DOHH2 (cell line): ENCODE measurements at regions not wholly inside any gene's neighbourhood (a gene's known extent, or its start where the extent isn't known, plus 50 kb on each side); places are given as distances from the start of the nearest gene placed in this dataset.

Source experiments
- H3F3A ChIP-seq: fragments of 200-600 bp; sonication (generic), shearing (Covaris generic); 2 replicates; pipeline ENCODE4 v1.6.0; 2016; ENCODE audit warnings: antibody characterized with exemption, mild to moderate bottlenecking; ENCODE audit not compliant: control insufficient read depth, insufficient read depth
- H3K27ac ChIP-seq: fragments of 200-600 bp; sonication (generic); 2 replicates; pipeline ENCODE4 v1.5.1; 2014; ENCODE audit warnings: low read depth, mild to moderate bottlenecking, low read length, moderate library complexity
- H3K27me3 ChIP-seq: fragments of 200-600 bp; sonication (generic); 2 replicates; pipeline ENCODE4 v1.6.1; 2014; ENCODE audit warnings: mild to moderate bottlenecking, low read length, mixed read lengths; ENCODE audit not compliant: control insufficient read depth
- H3K36me3 ChIP-seq: fragments of 200-600 bp; sonication (generic); 2 replicates; pipeline ENCODE4 v1.6.1; 2014; ENCODE audit warnings: mild to moderate bottlenecking, low read length, moderate library complexity, mixed read lengths; ENCODE audit not compliant: control insufficient read depth
- H3K4me1 ChIP-seq: fragments of 200-600 bp; sonication (generic); 2 replicates; pipeline ENCODE4 v1.6.1; 2014; ENCODE audit warnings: mild to moderate bottlenecking, low read length, mixed read lengths; ENCODE audit not compliant: control insufficient read depth
- H3K4me2 ChIP-seq: fragments of 200-600 bp; sonication (generic); 2 replicates; pipeline ENCODE4 v1.6.0; 2014; ENCODE audit warnings: mild to moderate bottlenecking, low read length, moderate library complexity
- H3K4me3 ChIP-seq: fragments of 200-600 bp; sonication (generic); 2 replicates; pipeline ENCODE4 v1.5.1; 2014; ENCODE audit warnings: mild to moderate bottlenecking, low read length, mixed read lengths
- H3K79me2 ChIP-seq: fragments of 200-600 bp; sonication (generic); 2 replicates; pipeline ENCODE4 v1.6.1; 2014; ENCODE audit warnings: mild to moderate bottlenecking, low read length, mixed read lengths; ENCODE audit not compliant: control insufficient read depth
- H3K9me2 ChIP-seq: fragments of 200-600 bp; sonication (generic); replicated peaks from 2 replicates; pipeline ENCODE4 v1.6.1; 2014; ENCODE audit warnings: mild to moderate bottlenecking, low read length, mixed read lengths; ENCODE audit not compliant: control insufficient read depth
- H3K9me3 ChIP-seq: fragments of 200-600 bp; sonication (generic); 2 replicates; pipeline ENCODE4 v1.6.1; 2014; ENCODE audit warnings: antibody characterized with exemption, low read length, mixed read lengths; ENCODE audit not compliant: control insufficient read depth, insufficient read depth
- H4K20me1 ChIP-seq: fragments of 200-600 bp; sonication (generic); 2 replicates; pipeline ENCODE4 v1.6.0; 2014; ENCODE audit warnings: low read depth, mild to moderate bottlenecking, antibody characterized with exemption, low read length, moderate library complexity; ENCODE audit not compliant: control insufficient read depth, insufficient read depth
- EZH2phosphoT487 ChIP-seq: fragments of 200-600 bp; sonication (generic); IDR thresholded peaks from 2 replicates; pipeline ENCODE4 v1.6.1; 2017; ENCODE audit warnings: borderline replicate concordance, mild to moderate bottlenecking, antibody characterized with exemption, low read length, moderate library complexity, mixed read lengths
- TF ChIP-seq, protein P1 (sequence below): fragments of 200-600 bp; sonication (generic); IDR thresholded peaks from one replicate; pipeline ENCODE4 v1.5.1; 2014; ENCODE audit warnings: antibody characterized with exemption, mild to moderate bottlenecking, low read depth, low read length; ENCODE audit not compliant: poor library complexity, severe bottlenecking

- Histone ChIP-seq H3K9me3 (no peaks in the 10 kb centered on the region), H3K36me3 (no peaks in the 10 kb centered on the region), H3K79me2 (no peaks in the 10 kb centered on the region), H3K4me3 (no peak overlapping the region), H3F3A (no peaks in the 10 kb centered on the region), H3K4me2 (no peak overlapping the region), H4K20me1 (no peaks in the 10 kb centered on the region), H3K27ac (no peak overlapping the region), H3K4me1 (no peaks in the 10 kb centered on the region), H3K9me2 (no peaks in the 10 kb centered on the region), H3K27me3 (no peaks in the 10 kb centered on the region)
- TF ChIP-seq, protein P1, sequence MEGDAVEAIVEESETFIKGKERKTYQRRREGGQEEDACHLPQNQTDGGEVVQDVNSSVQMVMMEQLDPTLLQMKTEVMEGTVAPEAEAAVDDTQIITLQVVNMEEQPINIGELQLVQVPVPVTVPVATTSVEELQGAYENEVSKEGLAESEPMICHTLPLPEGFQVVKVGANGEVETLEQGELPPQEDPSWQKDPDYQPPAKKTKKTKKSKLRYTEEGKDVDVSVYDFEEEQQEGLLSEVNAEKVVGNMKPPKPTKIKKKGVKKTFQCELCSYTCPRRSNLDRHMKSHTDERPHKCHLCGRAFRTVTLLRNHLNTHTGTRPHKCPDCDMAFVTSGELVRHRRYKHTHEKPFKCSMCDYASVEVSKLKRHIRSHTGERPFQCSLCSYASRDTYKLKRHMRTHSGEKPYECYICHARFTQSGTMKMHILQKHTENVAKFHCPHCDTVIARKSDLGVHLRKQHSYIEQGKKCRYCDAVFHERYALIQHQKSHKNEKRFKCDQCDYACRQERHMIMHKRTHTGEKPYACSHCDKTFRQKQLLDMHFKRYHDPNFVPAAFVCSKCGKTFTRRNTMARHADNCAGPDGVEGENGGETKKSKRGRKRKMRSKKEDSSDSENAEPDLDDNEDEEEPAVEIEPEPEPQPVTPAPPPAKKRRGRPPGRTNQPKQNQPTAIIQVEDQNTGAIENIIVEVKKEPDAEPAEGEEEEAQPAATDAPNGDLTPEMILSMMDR = no peak
Observed at GRCh38 chr20:10761786-10762185, 88.0 kb upstream of the JAG1 start.

- Histone ChIP-seq H3K27me3 (no peaks in the 10 kb centered on the region), H3K4me3 (no peak overlapping the region), H3K4me2 (no peak overlapping the region), H3K4me1 (no peaks in the 10 kb centered on the region), H3K9me3 (no peaks in the 10 kb centered on the region), H4K20me1 (no peaks in the 10 kb centered on the region), H3K27ac (no peak overlapping the region), H3K36me3 (no peaks in the 10 kb centered on the region), H3K9me2 (no peaks in the 10 kb centered on the region), H3F3A (no peaks in the 10 kb centered on the region), H3K79me2 (no peaks in the 10 kb centered on the region)
- TF ChIP-seq EZH2phosphoT487 = no peak
- TF ChIP-seq, protein P1 = no peak
Observed at GRCh38 chr20:10762216-10762615, 88.4 kb upstream of the JAG1 start.

DNA sequence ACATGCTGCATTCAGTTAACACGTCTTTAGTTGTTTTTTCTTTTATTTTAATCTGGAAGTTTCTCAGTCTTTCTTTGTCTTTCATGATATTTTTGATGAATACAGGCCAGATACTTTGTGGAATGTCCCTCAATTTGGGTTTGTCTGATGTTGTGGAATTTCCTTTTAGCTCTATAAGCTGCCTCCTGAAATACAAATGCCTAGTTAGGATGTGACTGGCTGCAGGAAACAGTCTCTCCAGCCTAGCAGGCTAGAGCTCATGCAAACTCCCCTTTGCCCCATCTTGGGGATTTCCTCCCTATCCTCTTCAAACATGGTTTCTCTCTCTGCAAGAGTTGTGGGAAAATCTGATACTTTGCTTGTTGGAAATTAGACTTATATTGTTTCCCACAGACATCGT, 89.3 kb upstream of the JAG1 start:
- Histone ChIP-seq H3K9me2 (no peaks in the 10 kb centered on the region), H3K4me2 (no peak overlapping the region), H3F3A (no peaks in the 10 kb centered on the region), H3K36me3 (no peaks in the 10 kb centered on the region), H3K4me1 (no peaks in the 10 kb centered on the region), H4K20me1 (no peaks in the 10 kb centered on the region), H3K27me3 (no peaks in the 10 kb centered on the region), H3K9me3 (no peaks in the 10 kb centered on the region), H3K27ac (no peak overlapping the region), H3K4me3 (no peak overlapping the region), H3K79me2 (no peaks in the 10 kb centered on the region)
- TF ChIP-seq EZH2phosphoT487 = no peak
- TF ChIP-seq, protein P1 = no peak

DNA sequence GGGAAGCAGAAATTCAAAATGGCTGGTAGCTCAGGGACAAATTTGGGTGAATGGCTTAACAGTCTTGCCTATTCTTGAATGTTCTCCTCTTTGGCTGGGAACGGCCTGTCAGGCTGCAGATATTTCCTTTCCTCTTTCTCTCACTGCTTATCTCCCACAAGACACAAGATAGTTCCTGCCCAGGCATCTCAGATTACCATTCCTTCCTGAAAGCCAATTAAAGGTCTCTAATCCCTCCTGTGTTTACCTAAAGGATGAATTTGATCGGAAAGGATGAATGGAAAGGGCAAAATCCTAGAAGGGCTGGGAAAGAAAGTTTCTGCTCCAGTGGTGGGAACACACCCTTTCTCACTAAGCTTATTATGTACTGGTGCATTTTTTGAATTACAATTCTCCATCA, 95.9 kb upstream of the JAG1 start:
- Histone ChIP-seq H3K9me3 (no peaks in the 10 kb centered on the region), H3K4me2 (no peak overlapping the region), H3K27ac (no peak overlapping the region), H3K79me2 (no peaks in the 10 kb centered on the region), H3K27me3 (no peaks in the 10 kb centered on the region), H3K4me1 (no peaks in the 10 kb centered on the region), H3K9me2 (no peaks in the 10 kb centered on the region), H3K36me3 (no peaks in the 10 kb centered on the region), H3K4me3 (no peak overlapping the region), H3F3A (no peaks in the 10 kb centered on the region), H4K20me1 (no peaks in the 10 kb centered on the region)
- TF ChIP-seq EZH2phosphoT487 = no peak
- TF ChIP-seq, protein P1 = no peak
